K562 (cell line): ENCODE measurements at regions not wholly inside any gene's neighbourhood (a gene's known extent, or its start where the extent isn't known, plus 50 kb on each side); places are given as distances from the start of the nearest gene placed in this dataset.

Experiments used
- ATF2 ChIP-seq: sonication (generic); formaldehyde crosslinking; IDR thresholded peaks from 2 replicates; pipeline ENCODE4 v1.8.1; 2022; ENCODE audit warnings: missing genetic modification reagents
- C11orf30 ChIP-seq: fragments of 450-650 bp; IDR thresholded peaks from 2 replicates; pipeline ENCODE4 v1.6.1; 2016; ENCODE audit warnings: low read depth, mild to moderate bottlenecking
- CAMTA2 ChIP-seq: fragments of 250-450 bp; sonication (Bioruptor Pico); conservative IDR thresholded peaks from 2 replicates; pipeline ENCODE4 v1.5.1; 2022
- CCNT2 ChIP-seq: IDR thresholded peaks from 2 replicates; pipeline ENCODE4 v1.6.1; 2011; ENCODE audit warnings: borderline replicate concordance, low read depth, mild to moderate bottlenecking, moderate library complexity, mixed read lengths, low read length; ENCODE audit not compliant: insufficient read length; ENCODE audit errors: extremely low read depth
- DLX4 ChIP-seq: fragments of 250-450 bp; sonication (Bioruptor Pico); IDR thresholded peaks from 2 replicates; pipeline ENCODE4 v1.6.1; 2021; ENCODE audit warnings: mild to moderate bottlenecking
- ETV1 ChIP-seq: fragments of 450-650 bp; conservative IDR thresholded peaks from 2 replicates; pipeline ENCODE4 v1.6.1; 2016; ENCODE audit warnings: missing genetic modification characterization, control low read depth, low read depth, missing compliant biosample characterization
- FOSL1 ChIP-seq: fragments of 200-800 bp; sonication (Bioruptor generic); conservative IDR thresholded peaks from 2 replicates; pipeline ENCODE4 v1.6.1; 2016; ENCODE audit warnings: missing genetic modification characterization, missing compliant biosample characterization
- HMGXB4 ChIP-seq: sonication (generic); formaldehyde crosslinking; IDR thresholded peaks from 2 replicates; pipeline ENCODE4 v1.8.1; 2023; ENCODE audit warnings: mild to moderate bottlenecking, missing genetic modification reagents
- MTA2 ChIP-seq: fragments of 450-650 bp; IDR thresholded peaks from 2 replicates; pipeline ENCODE4 v1.6.1; 2016; ENCODE audit warnings: low read depth
- NR1H2 ChIP-seq: sonication (generic); formaldehyde crosslinking; IDR thresholded peaks from 2 replicates; pipeline ENCODE4 v1.4.0; 2020; ENCODE audit warnings: mild to moderate bottlenecking, missing genetic modification reagents
- NR2F6 ChIP-seq: fragments of 450-650 bp; formaldehyde crosslinking; IDR thresholded peaks from 2 replicates; pipeline ENCODE4 v1.4.0; 2020; ENCODE audit warnings: mild to moderate bottlenecking
- RBM34 ChIP-seq: fragments of 200-400 bp; formaldehyde crosslinking; IDR thresholded peaks from 2 replicates; pipeline ENCODE4 v1.6.1; 2018; ENCODE audit warnings: low read length, borderline replicate concordance; ENCODE audit not compliant: insufficient read depth
- RNF2 ChIP-seq: sonication (generic); IDR thresholded peaks from 2 replicates; pipeline ENCODE4 v1.6.1; 2016
- SFPQ ChIP-seq: fragments of 200-400 bp; formaldehyde crosslinking; IDR thresholded peaks from 2 replicates; pipeline ENCODE4 v1.6.1; 2017; ENCODE audit warnings: mild to moderate bottlenecking, low read depth, low read length, moderate library complexity
- SRSF3 ChIP-seq: fragments of 200-400 bp; formaldehyde crosslinking; IDR thresholded peaks from 2 replicates; pipeline ENCODE4 v1.6.1; 2016; ENCODE audit warnings: mild to moderate bottlenecking, low read length, moderate library complexity; ENCODE audit not compliant: insufficient read depth
- ZBTB11 ChIP-seq, 3 experiments: fragments of 200-800 bp in 1 of 3; fragments of 250-450 bp in 1 of 3; fragments of 450-650 bp in 1 of 3; sonication (Bioruptor Pico) in 1 of 3; sonication (Bioruptor generic) in 1 of 3; formaldehyde crosslinking in 1 of 3; IDR thresholded peaks; 2 replicates each; pipeline versions ENCODE4 v1.6.1 to v1.8.0; 2016 to 2022; ENCODE audit warnings: mild to moderate bottlenecking in 2 of 3, missing genetic modification characterization in 2 of 3, missing compliant biosample characterization in 1 of 3, moderate library complexity in 1 of 3
- ZNF408 ChIP-seq: fragments of 250-450 bp; sonication (Bioruptor Pico); IDR thresholded peaks from 2 replicates; pipeline ENCODE4 v1.4.0; 2020; ENCODE audit warnings: low read depth, mild to moderate bottlenecking, moderate library complexity
- ZNF766 ChIP-seq: fragments of 200-800 bp; sonication (Bioruptor generic); conservative IDR thresholded peaks from 2 replicates; pipeline ENCODE4 v1.6.1; 2016; ENCODE audit warnings: missing genetic modification characterization, missing compliant biosample characterization

GRCh38 chr1:244302876-244303609, 148.7 kb downstream of the ADSS2 start (continued):
- no peak for TF ChIP-seq ATF2 (CRISPR knock-in tag)
- 0 out of 2 replicates have a peak, but pooled peaks have one; percentile 21 for TF ChIP-seq C11orf30
- peak; percentile 54; the same call in 1 of the 2 replicates for TF ChIP-seq HMGXB4
- TF ChIP-seq NR1H2 (CRISPR knock-in tag), result no peak
- TF ChIP-seq CCNT2, result peak; percentile 61
- TF ChIP-seq DLX4 (CRISPR knock-in tag), result no peak
- TF ChIP-seq CAMTA2 (CRISPR knock-in tag), result no peak
- no peak for TF ChIP-seq NR2F6 (CRISPR knock-in tag)
- peak; percentile 85 for TF ChIP-seq MTA2
- no peak for TF ChIP-seq RBM34
- TF ChIP-seq SRSF3, result no peak
- TF ChIP-seq SFPQ, result no peak
- TF ChIP-seq ZNF408 (CRISPR knock-in tag), result no peak
- peak; percentile 84; the same call in 1 of the 2 replicates for TF ChIP-seq ZNF766 (CRISPR knock-in tag)
- 0 out of 6 replicates have a peak, but pooled peaks of 1 of the 3 experiments have one; percentile 34 for TF ChIP-seq ZBTB11 (CRISPR knock-in tag; IDR thresholded peaks at IDR 0.05)
- peak; percentile 85 for TF ChIP-seq FOSL1
- TF ChIP-seq ETV1, result peak; percentile 53
- peak; percentile 89; the same call in 1 of the 2 replicates for TF ChIP-seq RNF2
